ENCODE measurements at regions not wholly inside any gene's neighbourhood (a gene's known extent, or its start where the extent isn't known, plus 50 kb on each side); places are given as distances from the start of the nearest gene placed in this dataset.
"Not testable (repeated sequence)": the region's sequence is repeated elsewhere in the genome, so short reads cannot be mapped to it uniquely, and the experiment has no call there.

DNA sequence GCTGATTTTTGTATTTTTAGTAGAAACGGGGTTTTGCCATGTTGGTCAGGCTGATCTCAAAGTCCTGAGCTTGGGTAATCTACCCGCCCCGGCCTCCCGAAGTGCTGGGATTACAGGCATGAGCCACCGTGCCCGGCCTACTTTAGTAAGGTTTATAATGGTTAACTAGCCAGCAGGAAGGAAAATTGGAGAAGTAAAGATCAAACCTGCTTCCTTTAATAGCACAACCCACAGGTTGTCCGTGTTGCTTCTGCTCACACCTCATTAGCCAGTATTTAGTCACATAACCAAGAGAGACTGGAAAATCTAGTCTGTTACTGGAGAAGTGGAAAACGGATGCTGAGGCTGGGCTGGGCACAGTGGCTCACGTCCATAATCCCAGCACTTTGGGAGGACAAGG, 51.9 kb upstream of the TBL1XR1 start:
- DNase-seq (ENCODE audit: low read depth in 2 of 2) = no peak

DNA sequence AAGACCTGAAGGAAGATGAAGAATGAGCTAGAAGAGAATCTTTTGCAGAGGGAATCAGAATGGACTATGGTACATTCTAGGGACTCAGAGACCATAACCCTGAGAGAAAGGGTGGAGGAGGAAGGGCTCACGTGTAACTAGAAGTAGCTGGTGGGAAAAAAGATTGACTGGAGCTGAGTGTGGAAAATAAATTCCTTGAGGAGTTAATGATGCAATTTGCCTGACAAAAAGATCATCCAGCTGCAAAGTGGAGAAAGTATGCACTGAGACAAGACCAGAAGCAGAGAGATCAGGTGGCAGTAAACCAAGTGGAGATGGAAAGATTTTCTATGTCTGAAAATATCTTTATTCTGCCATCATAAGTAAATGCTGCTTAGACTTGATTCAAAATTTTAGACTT, 52.9 kb upstream of the TBL1XR1 start:
- DNase-seq (ENCODE audit: low read depth in 2 of 2) = no peak

DNA sequence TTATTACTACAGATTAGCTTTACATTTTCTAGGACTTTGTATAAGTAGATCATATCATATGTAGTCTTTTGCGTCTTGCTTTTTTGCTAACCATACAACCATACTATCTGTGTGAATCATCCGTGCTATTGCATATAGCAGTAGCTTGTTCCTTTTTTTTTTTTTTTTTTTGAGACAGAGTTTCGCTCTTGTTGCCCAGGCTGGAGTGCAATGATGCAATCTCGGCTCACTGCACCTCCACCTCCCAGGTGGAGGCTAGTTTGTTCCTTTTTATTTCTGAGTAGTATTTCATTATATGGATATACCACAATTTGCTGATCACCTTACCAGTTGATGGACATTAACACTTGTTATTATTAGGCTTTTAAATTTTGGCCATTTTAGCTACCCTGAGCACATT, 54.5 kb upstream of the TBL1XR1 start:
- no peak for DNase-seq (ENCODE audit: low read depth in 2 of 2)

DNA sequence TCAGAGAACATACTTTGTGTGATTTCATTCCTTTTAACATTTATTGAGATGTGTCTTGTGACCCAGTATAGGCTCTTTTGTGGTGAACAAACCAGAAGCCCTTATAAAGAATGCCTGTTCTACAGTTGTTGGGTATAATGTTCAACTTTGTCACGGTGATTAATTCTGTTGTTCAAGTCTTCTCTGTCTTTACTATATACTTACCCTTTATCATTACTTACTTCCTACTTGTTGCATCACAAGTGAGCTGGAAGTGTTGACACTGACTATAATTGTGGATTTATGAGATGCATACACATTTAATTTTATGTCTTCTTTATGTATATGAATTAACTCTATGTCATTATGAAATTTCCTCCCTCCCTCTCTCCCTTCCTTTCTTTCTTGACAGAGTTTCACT, 59.7 kb upstream of the TBL1XR1 start:
- DNase-seq (ENCODE audit: low read depth in 2 of 2) = no peak

DNA sequence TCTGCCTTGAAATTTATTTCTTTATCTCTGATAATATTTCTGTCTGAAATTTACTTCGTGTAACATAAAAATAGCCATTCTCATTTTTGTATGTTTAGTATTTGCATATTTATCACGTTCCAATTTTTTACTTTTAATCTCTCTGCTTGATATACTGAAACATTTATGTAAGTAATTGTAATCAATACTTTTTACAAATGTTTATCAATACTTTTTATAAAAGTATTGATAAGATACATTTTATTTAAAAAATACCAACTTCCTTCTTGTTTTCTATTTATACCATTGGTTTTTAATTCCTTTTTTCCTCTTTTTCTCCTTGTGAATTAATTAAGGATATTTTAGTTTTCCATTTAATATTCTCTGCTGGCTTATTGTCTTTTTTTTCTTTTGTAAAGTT, 60.3 kb upstream of the TBL1XR1 start:
- no peak for DNase-seq (ENCODE audit: low read depth in 2 of 2)

DNA sequence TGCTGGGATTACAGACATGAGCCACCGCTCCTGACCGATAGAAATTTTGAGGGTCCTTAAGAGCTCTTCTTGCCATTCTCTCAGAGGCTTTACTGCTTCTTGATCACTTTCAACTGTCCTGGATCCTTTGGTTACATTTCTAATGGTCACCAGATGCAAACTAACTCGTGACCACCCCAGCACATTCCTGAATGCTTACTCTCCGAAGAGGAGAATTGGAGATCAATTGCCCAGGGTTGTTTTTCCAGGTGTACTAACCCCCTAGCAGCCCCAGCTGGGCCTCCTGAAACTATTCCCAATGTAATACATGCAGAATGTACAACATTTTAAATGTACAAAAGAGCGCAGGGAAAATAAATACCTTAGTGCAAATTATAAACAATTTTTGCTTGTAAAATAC, 65.1 kb upstream of the TBL1XR1 start:
- no peak for DNase-seq (ENCODE audit: low read depth in 2 of 2)

DNA sequence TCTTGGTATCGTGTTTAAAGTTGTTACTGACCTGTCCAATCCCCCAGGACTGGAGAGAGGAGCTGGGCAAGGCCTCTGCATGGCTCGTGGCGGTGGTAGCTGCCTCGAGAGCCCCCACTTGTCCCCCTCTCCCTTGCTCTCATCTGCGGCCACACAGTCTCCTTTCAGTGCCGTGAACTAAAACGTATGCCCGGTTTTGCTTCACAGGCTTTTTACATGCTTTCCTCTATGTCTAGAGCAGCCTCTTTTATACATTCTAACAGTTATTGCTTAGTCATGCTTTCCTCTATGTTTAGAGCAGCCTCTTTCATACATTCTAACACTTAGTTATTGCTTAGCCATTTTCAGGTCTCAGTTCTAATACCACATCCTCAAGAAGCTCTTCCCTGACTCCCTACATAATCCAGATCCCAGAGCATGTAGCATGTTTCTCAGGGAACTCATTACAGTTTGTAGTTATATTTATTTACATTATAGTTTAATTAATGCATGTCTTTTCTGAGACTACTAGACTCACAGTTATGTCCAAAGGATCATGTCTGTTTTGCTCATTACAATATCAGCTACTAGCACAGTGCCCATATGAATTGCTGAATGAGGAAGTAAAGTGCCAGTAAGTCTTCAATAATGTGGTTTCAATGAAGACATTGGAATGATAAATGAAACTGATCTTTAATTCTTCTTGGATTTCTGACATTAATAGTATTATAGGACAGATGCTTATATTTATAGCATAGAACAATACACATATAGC, 66.5 kb upstream of the TBL1XR1 start:
- DNase-seq (ENCODE audit: low read depth in 2 of 2) = no peak

DNA sequence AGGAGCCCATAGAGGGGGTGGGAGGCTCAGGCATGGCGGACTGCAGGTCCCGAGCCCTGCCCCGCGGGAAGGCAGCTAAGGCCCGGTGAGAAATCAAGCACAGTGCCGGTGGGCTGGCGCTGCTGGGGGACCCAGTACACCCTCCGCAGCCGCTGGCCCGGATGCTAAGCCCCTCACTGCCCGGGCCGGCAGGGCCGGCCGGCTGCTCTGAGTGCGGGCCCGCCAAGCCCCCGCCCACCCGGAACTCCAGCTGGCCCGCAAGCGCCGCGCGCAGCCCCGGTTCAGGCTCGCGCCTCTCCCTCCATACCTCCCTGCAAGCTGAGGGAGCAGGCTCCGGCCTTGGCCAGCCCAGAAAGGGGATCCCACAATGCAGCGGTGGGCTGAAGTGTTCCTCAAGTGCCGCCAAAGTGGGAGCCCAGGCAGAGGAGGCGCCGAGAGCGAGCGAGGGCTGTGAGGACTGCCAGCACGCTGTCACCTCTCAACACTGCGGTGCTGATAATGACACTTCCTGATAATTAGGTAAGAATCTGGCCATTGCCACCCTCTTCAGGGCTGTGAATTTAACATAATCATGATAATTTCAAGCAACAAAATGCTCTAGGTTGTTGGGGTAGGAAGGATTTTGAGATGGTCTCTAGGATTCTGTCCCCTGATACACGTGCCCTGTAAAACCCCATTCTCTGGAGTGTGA, 74.7 kb upstream of the TBL1XR1 start:
- DNase-seq (ENCODE audit: low read depth in 2 of 2) = not testable (repeated sequence)

DNA sequence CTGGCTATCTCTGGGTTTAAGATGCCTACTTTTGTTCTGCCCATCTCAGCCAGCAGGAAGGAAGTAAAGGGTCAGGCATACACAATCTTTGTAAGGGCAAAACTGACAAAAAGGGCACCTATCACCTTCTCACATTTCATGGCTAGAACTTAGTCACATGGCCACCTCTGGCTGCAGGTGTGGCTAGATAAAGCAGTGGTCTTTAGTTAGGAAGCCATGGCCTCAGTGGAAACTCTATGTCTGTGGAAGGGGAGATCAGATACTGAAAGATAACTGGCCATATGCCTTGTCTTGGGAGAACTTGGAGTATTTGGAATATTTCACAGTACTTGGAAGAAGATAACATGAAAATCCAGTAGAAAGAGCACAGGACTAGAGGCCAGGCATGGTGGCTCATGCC, 80.7 kb upstream of the TBL1XR1 start:
- no peak for DNase-seq (ENCODE audit: low read depth in 2 of 2)

DNA sequence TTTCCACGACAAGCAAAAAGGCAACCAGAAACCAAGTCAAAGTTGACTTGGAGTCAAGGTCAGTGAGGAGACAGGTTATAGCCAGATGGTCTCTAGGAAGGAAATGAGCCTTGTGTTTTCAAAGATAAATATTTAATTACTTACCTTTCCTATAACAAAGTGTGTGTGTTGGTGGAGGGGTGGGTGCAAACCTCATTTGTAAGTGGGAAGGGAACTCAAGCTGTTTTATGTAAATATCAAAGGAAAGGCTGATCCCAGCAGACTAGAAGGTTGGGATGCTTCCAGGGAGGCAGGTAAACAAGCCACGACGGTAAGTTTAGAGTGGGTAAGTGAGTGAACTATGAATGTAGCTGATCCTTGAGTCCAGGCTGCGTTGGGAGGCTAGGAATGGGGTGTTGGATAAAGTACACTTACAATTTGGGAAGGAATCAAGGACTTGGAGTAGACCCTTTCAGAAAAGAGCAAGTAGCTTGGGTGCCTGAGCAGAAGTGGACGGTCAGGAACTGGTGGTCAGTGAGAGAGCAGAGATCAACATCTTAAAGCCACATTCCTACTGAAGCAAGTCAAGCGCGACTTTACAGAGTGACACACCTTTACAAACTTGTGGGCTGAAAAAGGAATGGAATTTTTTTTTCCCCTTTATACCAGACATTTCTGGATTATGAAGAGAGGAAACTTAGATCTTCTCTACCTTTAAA, 82.0 kb upstream of the TBL1XR1 start:
- DNase-seq (ENCODE audit: low read depth in 2 of 2) = no peak

DNA sequence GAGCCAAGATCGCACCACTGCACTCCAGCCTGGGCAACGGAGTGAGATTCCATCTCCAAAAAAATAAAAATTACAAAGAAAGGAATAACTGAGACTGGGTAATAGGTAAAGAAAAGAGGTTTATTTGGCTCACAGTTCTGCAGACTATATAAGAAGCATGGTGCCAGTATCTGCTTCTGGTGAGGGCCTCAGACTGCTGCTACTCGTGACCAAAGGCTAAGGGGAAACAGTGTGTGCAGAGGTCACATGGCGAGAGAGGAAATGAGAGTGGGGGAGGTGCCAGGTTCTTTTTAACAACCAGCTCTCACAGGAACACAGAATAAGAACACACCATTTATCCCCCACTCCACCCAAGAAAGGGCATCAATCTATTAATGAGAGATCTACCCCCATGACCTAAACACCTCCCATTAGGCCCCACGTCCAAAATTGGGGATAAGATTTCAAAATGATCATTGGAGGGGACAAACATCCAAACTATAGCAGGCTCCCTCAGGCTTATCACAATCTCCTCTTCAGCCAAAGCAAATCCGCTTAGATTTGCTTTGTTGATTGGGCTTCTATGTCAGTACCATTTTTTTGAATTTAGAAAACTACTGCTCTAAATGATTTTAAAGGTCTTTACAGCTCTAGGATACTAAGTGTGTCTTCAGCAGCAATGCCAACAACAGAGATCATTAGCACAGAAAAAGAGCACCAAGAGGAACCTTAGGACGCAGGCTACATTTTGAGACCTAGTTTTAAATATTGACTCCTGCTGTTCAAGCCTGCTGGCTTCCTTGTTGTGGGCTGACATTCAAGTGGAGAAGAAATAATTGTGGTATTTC, 84.2 kb upstream of the TBL1XR1 start:
- DNase-seq (ENCODE audit: low read depth in 2 of 2) = no peak

DNA sequence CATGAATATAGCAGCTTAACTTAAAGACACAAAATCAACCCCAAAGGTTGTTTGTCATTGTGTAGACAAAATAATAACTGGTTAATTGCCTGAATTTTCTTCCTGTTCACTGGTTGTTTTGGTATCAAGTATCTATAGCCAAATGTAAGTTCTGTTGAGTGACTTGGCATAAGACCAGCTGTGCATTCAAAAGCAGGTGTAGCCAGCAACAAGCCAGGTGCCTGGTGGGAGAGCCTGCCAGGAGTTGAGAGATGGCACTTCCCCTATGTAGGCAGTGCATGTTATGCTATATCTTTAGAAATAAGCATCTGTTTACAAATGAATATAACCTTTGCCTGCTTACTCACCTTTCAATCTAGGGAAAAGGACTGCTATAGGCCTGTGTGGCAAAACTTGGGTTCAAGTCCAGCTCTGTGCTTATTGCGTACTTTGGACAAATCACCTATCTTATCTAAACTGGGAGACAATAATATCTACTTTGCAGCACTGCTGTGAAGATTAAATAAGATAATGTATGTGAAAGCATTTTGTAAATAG, 84.9 kb upstream of the TBL1XR1 start:
- no peak for DNase-seq (ENCODE audit: low read depth in 2 of 2)

DNA sequence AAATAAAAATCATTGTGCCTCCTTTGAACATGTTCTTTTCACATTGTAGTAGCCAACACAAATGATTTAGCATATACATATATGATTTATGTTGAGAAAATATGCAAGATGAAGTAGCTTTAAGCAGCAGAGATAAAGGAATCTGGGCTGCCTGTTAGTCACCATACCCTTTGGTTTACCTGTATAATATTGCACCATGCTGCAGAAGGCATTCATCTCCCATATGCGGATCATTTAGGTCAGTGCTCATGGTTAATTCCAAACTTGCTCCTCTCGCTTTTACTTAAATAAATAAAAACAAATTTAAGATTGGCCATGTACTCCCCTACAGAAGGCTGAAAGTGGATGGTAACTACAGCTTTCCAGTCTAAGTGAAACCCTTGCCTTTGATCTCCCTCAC, 86.7 kb upstream of the TBL1XR1 start:
- no peak for DNase-seq (ENCODE audit: low read depth in 2 of 2)

DNA sequence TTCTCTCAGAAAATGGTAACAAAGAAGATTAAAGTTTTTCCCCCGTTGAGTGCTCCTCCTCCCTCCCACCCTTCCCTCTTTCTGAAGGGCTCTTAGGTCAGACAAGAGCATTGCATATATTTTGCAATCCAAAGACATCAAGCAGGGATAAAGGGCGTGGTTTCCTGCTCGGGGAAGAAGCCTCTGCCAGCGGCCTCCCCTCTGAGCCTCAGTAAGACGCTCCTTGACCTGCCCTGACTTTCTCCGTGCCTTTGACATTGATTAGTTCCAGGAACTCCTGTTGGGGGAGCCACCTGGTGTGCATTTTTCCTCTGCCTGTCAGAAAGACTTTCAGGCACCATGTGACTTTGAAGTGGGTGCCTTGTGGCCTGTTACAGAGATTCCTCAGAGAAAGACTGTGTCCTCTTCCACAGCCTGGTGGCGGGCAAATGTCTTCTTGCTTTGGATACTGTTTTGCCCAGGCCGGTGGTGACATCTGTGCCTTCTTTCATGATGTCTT, 87.2 kb upstream of the TBL1XR1 start:
- no peak for DNase-seq (ENCODE audit: low read depth in 2 of 2)

DNA sequence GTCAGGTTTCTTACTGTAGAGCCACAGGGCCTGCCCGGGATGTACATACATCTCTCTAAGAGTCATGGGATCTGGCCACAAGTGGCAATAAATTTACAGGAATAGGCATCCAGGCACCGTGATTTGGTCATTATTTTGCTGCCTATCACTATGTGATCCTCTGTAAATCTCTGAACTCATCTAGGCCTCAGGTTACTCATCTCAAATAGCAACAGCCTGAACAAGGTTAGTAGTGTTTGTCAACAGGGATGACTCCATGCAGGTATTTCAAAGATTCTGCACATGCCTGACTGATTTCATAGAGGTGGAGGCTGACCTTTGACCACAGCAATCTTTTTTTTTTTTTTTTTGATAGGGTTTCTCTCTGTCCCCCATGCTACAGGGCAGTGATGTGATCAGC, 88.8 kb upstream of the TBL1XR1 start:
- no peak for DNase-seq (ENCODE audit: low read depth in 2 of 2)

DNA sequence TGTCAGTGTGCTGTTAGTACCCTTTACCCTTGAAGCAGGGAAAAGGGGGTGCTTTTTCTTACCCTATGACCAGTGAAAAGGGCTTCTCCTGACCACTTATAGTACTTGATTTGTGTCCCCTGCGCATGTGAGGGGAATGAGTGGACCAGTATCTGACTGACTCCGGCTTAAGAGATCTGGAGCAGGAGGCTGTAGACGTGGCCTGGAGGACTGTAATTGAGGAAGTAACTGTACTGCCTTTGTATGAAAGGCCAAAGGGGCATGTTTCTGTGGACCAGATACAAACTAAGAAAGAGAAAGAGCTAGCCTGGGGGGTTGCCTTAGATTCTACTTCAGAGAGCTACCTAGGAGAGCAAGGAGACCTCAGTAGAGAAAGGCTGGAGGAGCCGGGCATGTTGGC, 89.9 kb upstream of the TBL1XR1 start:
- DNase-seq (ENCODE audit: low read depth in 2 of 2) = no peak

DNA sequence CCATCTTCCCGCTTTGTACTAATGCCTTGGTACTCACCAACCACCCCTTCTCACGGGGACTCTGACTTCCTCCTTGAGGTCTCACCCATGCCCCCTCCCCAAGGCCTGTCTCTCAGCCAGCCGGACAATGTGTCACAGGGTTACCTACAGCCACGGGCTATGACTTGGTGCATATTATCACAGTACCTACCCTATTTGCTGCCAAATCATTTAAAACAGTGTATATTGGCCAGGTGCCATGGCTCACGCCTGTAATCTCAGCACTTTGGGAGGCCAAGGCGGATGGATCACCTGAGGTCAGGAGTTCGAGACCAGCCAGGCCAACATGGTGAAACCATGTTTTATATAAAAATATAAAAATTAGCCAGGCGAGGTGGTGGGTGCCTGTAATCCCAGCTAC, 93.4 kb upstream of the TBL1XR1 start:
- no peak for DNase-seq (ENCODE audit: low read depth in 2 of 2)

DNA sequence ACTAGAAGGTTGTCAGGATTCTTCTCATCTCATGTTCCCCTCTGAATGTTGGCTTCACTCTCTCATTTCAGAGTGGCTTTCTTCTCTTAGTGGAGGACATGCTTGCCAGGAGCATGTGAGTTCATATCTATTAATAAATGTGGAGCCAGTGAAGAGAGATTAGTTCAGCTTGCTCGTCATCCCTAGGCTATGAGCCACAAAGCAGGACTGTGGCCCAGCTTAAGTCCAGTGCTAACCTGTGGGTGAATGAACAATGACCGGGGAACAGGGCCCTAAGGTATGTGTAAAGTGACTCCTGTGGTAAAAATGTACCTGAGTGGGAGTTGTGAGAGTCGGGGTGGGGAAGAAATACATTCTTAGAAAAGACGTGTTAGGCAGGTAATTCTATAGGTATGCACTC, 96.9 kb upstream of the TBL1XR1 start:
- DNase-seq (ENCODE audit: low read depth in 2 of 2) = no peak

DNA sequence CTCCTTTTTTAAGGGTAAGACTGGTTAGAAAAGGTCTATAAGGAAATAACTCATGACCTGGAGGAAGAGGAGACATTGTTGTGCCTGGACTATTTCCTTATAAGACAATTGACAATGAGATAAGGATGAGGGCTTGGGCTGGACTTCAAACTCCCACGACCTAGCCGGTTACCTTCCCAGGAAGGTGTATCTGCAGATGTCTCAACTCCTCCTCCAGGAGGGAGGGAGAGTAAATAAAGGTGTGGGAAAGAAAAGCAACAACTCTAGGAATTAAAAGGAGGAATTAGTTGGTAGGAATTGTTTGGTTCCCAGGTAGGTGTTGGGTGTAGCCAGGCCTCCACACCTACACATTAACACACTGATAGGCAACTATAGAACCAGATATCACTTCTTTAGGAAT, 97.8 kb upstream of the TBL1XR1 start:
- no peak for DNase-seq (ENCODE audit: low read depth in 2 of 2)

DNA sequence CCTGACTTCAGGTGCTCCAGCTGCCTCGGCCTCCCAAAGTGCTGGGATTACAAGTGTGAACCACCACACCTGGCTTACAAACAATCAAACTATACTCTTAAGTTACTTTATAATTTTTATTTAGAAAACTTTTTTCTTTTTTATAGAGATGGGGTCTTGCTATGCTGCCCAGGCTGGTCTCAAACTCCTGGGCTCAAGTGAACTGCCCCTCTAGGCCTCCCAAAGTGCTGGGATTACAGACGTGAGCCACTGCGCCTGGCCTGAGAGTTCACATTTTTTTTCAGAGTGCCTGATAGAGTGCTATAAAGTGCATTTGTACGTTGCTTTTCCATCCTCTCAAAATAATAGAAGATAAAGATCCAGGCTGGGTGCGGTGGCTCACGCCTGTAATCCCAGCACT, 102.0 kb upstream of the TBL1XR1 start:
- no peak for DNase-seq (ENCODE audit: low read depth in 2 of 2)

DNA sequence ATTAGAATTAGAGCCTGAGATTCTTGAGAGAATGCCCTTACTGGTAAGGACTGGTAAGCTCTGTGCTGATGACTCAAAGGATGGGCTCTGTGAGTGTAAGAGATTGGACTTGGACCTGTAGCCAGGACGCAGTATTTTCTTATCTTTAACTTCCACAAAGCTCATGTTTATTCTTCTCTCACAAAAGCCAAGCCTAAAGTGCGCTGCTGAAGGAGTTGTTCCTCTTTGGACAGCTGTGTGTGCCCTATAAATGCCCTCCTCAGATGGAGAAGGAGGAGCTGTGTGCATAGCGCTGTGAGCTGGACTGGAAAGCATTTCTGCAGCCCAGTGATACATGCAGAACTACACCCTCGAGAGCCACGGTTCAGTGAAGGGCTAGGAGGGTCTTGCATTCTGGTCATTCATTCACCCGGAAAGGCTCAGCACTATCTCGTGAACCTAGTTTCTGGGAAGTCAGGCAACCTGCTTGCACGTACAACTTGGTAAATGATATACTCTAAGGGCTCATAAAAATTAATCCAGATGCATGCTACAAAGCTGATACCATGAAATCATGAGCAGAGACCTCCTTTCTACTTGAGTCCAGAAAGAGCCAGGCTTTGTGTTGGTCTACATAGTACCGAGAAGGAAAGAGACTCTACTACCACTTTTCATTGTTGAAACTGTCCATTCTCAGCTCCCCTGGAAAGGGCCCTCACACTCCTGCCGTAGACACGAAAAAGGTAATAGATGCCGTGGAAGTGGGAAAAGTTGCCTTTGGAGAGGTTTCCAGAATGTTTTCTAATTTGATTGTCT, 103.0 kb upstream of the TBL1XR1 start:
- no peak for DNase-seq (ENCODE audit: low read depth in 2 of 2)

Data from stimulated activated CD4-positive, alpha-beta T cell treated with anti-CD3 and anti-CD28 coated beads, Interleukin-1b, Interleukin-23, amount 100 ng/mL, for 1 hour (primary cell).